Myocyte (in vitro differentiated cells): ENCODE measurements at regions not wholly inside any gene's neighbourhood (a gene's known extent, or its start where the extent isn't known, plus 50 kb on each side); places are given as distances from the start of the nearest gene placed in this dataset.

Source experiments
- DNase-seq: peaks from one replicate; pipeline ENCODE4 v3.0.0-alpha.2; 2012; ENCODE audit warnings: low read depth

DNA sequence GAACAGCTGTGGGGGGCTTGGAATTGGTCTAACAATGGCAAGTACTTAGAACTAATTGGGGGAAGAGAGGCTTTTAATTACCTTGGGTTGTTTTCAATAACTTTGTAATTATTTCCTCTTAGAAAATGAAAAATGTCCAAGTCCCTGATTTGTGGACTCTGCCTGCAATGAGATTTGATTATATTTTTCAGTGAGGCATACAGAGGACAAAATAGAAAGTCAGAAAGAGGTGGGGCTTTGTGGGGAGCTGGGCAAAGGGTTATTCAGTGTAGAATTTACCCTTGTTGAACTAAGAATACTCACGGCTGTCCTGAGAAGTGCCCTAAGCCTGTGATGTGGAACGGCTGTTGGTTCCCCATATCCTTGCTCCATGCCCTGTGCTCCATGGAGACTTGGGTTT is 153.0 kb downstream of the ICE1 start:
- no peak for DNase-seq

DNA sequence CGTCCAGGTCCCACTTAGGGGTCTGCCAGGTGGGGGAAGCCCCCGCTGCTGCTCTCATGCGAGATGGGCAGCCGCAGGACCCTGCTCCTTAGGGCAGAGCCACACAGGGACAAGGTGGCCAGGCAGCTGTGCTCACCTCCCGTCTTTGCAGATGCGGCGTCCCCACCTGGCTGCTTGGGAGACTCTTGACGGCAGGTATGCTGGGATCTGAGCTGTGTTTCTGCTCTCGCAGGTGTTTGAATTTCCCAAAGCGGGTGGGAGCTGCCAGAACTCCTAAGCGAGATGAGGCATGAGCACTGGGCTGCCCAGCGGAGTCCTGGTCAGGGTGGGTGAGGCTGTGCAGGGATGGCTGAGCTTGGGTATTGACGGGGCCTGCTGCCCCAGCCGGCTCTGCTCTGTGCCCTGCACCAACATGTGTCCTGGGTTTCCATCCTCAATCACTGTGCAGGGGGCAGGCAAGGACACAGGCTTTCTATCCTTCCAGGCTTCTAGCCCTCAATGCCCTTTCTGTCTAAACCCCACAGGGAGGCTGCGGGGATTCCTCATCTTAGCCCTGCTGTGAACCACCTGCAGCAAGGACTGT is 151.4 kb downstream of the ICE1 start:
- DNase-seq = no peak

DNA sequence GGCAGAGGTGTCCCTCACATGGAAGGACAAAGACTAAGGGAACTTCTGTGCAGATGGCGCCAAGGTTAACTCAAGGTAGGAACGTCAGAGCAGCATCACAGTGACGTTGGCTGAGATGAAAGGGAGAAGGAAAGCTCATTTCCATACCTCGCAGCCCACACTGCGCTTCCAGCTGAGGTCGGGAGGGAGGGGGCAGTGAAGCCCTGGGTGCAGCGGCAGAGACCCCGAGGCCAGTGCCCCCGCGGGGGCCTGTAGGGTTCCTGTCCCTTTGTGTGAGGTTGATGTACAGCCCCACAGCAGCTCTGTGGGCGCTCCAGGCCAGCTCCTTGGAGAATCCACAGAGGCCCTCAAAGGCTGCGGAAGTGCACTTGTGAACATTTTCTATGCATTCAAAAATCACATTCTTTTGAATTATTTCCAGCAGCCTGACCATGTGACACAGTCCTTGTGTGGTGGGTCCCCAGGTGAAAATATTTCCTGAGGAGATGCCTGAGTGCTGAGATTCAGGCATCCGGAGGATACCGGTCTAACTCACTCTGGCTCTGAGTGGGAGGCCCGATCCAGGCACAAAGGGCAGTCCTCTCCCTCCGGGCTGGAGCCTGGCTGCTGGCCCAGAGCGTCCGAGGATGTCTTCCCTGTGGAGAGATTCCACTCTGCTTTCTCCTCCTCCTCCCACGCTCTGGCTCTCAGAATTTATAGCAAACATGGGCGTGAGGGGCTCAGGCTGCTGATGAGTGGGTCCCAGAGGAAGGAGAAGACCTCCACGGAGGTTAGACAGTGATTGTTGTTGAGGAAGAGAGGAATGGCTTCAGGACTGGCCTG is 150.7 kb downstream of the ICE1 start:
- no peak for DNase-seq

DNA sequence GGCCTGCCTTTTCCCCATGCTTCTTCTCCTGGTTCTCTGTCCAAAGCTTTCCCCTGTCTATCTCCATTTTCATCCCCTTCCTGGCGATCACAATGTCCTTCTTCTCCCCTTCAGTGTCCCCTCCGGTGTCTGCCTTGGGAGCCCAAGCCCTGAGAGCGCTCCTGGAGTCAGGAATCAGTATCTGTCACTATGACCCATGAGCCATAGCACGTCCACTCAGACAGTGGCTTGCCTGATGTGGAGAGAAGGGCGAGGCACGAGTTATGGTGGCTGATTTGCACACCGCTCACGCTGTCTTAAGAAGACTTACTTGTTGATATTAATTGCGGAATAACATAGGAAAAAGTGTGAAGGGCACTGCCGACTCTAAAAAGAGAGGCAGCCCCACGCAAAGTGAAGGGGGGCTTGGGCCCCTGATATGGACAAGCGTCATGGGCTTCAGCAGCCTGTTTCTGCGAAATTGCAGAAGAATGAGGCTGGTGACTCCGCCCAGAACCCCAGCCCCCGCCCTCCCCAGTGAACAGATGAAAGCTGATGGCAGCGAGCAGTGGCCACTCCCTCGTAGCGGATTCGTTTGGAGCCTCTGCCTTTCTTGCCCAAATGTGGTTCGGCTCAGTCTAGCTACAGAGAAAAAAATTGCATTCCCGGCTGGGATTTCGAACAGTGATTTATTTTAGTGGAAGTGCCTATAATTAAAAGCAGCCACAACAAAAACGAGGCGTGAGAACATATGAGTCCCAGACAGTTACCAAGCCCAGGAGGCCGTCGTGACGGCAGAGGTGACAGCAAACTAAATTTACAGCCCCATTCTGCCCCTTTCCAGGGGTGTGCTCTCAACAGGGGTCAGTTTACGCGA is 149.8 kb downstream of the ICE1 start:
- DNase-seq = no peak

DNA sequence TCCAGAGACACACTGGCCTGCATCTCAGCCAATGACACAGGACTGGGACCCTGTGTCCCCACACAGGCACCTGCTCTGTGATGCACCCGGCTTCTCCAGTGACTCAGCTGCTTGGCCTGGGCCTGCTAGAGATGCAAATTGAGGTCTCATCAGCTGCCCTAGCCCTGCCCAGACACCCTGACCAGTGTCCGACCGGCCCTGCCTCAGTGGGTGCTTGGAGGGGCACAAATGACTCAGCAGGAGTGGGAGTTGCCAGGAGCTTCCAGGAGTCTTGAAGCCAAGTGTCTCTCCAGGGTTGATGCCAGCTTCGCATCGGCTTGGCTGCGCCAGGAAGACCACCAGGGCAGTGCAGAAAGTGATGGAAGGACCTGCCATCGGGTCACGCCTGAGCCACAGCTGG is 148.2 kb downstream of the ICE1 start:
- no peak for DNase-seq

DNA sequence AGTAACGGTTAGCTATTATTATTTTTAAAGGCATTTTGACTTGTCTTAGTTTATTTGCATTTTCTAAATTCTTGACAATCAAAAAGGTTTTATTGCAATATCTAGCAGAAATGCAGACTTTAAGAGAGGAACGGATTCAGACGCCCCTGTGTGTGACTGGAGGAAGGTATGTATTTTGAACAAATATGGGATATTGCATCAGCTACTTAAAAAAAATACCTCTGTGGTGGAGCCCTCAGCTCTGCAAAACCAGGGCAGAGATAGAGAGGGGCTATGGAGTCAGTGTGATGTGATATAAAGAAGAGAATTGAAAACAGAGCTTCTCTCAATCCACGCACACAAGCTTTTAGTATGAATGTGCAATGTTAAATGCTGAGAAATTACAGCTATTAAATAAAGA is 142.4 kb downstream of the ICE1 start:
- DNase-seq = no peak

DNA sequence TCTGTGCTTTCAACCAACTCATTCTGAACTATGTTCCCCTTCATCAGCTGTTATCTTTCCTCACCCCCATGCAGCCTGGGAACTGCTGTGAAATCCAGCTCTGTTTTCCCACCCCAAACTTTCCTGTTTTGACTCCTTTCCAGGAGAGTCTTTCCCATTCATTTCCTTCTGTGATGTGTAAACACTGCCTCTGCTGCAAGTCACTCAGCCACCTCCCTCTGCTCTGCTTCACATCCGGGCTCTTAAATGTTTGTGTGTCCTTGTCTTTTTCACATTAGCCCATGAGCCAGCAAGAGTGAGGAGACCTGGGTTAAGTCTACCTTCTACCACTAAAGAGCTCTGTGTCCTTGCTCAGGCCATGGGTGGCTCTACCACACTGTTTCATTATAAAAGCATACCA is 137.5 kb downstream of the ICE1 start:
- DNase-seq = no peak

DNA sequence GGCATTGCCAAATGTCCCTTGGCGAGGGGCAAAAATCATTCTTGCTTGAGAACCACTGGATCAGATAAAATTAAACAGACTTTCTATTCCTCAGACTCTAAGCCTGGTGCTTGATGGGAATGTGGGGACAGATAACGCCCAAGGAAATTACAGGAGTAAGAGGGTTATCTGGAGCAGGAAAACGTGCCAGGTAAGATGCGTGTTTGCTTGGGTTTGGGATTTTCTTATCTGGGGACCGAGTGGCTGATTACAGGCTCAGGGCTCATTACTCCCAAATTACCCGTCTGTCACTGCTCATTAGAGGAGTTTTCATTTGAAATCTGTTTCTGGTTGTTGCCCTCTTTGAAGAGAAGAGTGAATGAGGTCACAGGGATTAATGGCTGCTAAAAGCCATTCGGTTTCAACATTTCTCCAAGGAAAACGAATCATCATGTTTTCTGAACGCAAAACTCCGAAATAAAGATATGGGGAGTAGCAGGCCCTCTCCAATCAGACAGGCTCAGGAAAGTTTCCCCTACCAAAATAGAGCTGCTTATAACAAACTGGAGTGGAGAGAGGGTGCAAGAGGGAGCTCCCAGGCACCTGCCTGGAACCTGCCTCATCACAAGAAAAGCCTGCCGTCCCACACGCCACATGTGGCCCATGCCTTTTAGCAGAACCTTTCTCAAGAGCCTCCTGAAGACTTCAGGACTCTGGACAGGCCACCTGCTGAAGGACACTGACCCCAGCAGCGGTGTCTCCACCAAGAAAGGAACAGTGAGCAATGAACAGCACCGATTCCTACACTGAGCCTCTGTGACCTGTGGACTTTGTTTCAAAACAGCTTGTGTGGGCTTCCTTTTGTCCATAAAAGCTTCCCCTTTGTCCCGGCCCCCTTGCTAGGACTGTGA is 136.4 kb downstream of the ICE1 start:
- no peak for DNase-seq

DNA sequence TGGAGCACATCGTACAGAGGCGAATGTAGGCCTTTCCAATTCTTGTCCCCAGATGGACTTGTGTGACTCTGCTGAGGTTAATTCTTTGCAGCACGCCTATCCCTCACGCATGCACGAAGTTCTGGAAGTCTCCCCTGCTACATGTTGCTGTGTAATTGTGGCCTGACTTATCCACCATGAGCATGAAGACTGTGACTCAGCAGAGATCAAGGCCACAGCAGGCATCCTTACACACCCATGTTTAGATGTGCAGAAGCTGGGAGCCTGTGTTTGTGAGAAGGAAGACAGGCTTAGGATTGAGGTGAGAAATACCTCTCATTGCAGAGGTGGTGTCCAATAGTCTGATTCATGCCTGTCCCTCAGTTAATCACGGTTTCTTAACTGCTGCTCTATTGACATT is 135.6 kb downstream of the ICE1 start:
- DNase-seq = no peak

DNA sequence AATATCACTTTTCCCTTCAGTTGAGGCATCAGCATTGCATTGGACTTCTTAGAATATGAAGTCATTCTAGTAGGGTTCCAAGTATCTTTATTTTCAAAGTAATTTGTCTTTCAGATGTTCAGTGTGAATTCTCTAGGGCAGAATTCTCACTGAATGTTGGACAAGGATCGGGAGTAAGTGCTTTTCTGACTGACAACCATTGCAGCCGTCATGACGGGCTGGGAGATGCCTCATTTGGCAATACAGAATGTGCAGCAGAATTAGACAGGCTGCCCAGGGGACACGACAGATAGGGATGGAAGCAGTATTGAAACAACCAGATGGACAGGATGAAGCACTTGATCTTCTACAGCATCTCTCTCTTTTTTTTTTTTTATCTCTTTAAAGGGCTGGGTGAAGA is 129.0 kb downstream of the ICE1 start:
- DNase-seq = no peak

DNA sequence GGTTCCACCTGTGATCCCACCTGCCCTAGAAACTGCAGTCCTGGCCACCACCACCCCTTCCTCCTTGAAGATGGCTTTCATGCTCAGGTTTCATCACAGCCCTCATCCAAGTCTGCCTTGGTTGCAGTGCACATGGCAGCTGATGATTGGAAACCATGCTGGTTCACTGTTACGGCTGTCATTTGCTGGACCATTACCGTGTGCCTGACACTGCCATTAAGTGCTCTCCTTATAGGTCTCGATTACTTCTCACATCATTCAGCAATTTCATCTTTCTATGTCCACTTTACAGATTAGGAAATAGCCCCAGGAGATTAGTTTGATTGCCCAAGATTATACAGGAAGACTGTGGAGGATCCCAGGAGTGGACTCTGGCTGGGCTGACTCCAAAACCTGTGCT is 123.9 kb downstream of the ICE1 start:
- no peak for DNase-seq

DNA sequence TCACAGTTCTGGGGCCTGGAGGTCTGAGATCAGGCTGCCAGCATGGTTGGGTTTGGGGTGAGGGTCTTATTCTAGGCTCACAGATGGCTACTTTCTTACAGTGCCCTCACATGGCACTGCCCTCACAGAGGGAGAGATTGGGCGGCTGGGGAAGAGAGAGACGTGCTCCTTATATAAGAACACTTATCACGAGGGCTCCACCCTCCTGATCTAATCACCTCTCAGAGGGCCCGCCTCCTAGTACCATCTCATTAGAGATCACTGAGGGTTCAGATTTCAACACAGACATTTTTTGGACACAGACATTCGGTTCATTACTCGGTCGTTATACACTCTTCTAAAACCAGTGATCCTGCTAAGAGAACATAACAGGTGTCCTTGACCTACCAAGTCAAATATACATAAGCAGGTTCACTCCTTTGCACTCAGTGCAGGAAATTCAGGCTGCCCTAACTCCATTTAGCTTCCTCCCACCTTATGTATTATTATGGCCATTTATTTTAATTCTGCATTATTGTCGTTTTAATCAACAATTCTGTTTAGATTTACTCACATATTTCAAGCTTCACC is 121.7 kb downstream of the ICE1 start:
- no peak for DNase-seq

DNA sequence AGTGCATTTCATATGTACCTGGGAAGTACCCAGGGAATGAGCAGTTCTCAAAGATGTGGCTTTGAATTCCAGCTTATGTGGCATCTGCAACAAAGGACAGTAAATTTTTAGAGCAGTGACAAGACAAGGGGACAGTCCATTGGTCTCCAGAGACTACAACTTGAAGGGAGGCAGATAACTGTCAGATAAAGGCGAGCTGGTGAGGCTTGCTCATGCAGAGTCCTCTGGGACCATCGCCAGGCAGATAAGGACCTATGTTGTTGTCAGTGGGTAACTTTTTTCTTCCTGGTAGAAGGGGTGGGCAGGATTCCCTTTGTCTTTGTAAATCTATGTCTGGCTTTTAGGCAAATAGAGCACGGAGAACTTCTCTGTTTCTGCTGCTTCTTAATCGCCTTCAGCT is 120.2 kb downstream of the ICE1 start:
- DNase-seq = no peak

DNA sequence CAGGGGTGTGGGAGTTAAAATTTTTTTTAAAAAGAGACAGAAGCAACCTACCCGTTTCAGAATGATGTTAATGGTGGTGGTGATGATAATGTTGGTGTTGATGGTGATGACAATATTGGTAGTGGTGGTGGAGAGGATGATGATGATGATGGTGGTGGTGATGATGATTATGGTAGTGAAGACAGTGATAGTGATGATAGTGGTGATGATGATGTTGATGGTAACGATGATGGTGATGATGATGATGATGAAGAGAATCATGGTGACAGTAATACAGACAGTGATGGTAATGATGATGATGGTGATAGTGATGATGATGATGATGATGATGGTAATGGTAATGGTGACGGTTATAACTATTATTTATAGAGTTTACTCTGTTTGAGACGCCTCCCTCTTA is 117.6 kb downstream of the ICE1 start:
- DNase-seq = no peak
